ENCODE measurements at regions not wholly inside any gene's neighbourhood (a gene's known extent, or its start where the extent isn't known, plus 50 kb on each side); places are given as distances from the start of the nearest gene placed in this dataset.
"Not testable (repeated sequence)": the region's sequence is repeated elsewhere in the genome, so short reads cannot be mapped to it uniquely, and the experiment has no call there.

GRCh38 chr11:87602776-87603175 lies 565.0 kb downstream of the TMEM135 start:
- H3K36me3 Mint-ChIP-seq = no peaks in the 10 kb centered on the region
- no peaks in the 10 kb centered on the region for H3K36me3 ChIP-seq (ENCODE audit: control insufficient read depth, insufficient read depth, low read length)
- H3K27ac ChIP-seq (ENCODE audit: insufficient read depth, low read length, poor library complexity, severe bottlenecking) = no peak overlapping the region
- no peak overlapping the region for H3K4me3 Mint-ChIP-seq
- no peaks in the 10 kb centered on the region for H3K4me1 Mint-ChIP-seq
- no peaks in the 10 kb centered on the region for H3K9me3 ChIP-seq (ENCODE audit: control insufficient read depth in 2 of 2, low read length in 2 of 2)
- no peak for DNase-seq
- H3K27ac Mint-ChIP-seq = no peak overlapping the region
- no peaks in the 10 kb centered on the region for H3K4me1 ChIP-seq (ENCODE audit: control insufficient read depth, insufficient read depth, low read length, poor library complexity, severe bottlenecking)
- H3K27me3 Mint-ChIP-seq = no peaks in the 10 kb centered on the region
- H3K27me3 ChIP-seq (ENCODE audit: control insufficient read depth, insufficient read depth, low read length) = no peaks in the 10 kb centered on the region
- ATAC-seq (ENCODE audit: low read depth in 2 of 2) = no peak
- no peak overlapping the region for H3K4me3 ChIP-seq (ENCODE audit: low read depth, low read length)
- peaks cover 0 to 4% (median 0%) of the 10 kb centered on the region in 7 donors for H3K9me3 Mint-ChIP-seq

GRCh38 chr11:87600938-87601337 lies 563.2 kb downstream of the TMEM135 start:
- DNase-seq (no peak), ATAC-seq (ENCODE audit: low read depth in 2 of 2) (no peak)
- Mint-ChIP-seq H3K36me3 (no peaks in the 10 kb centered on the region), H3K9me3 (peaks cover 0 to 8% (median 2%) of the 10 kb centered on the region in 7 donors), H3K4me1 (no peaks in the 10 kb centered on the region), H3K27ac (no peak overlapping the region), H3K4me3 (no peak overlapping the region), H3K27me3 (no peaks in the 10 kb centered on the region)
- no peak overlapping the region for H3K4me3 ChIP-seq (ENCODE audit: low read depth, low read length)
- H3K36me3 ChIP-seq (ENCODE audit: control insufficient read depth, insufficient read depth, low read length) = no peaks in the 10 kb centered on the region
- H3K4me1 ChIP-seq (ENCODE audit: control insufficient read depth, insufficient read depth, low read length, poor library complexity, severe bottlenecking) = no peaks in the 10 kb centered on the region
- no peaks in the 10 kb centered on the region for H3K27me3 ChIP-seq (ENCODE audit: control insufficient read depth, insufficient read depth, low read length)
- H3K9me3 ChIP-seq (ENCODE audit: control insufficient read depth in 2 of 2, low read length in 2 of 2) = no peaks in the 10 kb centered on the region
- H3K27ac ChIP-seq (ENCODE audit: insufficient read depth, low read length, poor library complexity, severe bottlenecking) = no peak overlapping the region

- H3K36me3 ChIP-seq (ENCODE audit: control insufficient read depth, insufficient read depth, low read length) = no peaks in the 10 kb centered on the region
- no peaks in the 10 kb centered on the region for H3K27me3 Mint-ChIP-seq
These were observed 560.0 kb downstream of the TMEM135 start for GRCh38 chr11:87597725-87598124.

GRCh38 chr11:87596176-87596575 lies 558.4 kb downstream of the TMEM135 start:
- Histone ChIP-seq H3K9me3 (ENCODE audit: control insufficient read depth in 2 of 2, low read length in 2 of 2) (no peaks in the 10 kb centered on the region), H3K27ac (ENCODE audit: insufficient read depth, low read length, poor library complexity, severe bottlenecking) (no peak overlapping the region), H3K4me3 (ENCODE audit: low read depth, low read length) (no peak overlapping the region), H3K27me3 (ENCODE audit: control insufficient read depth, insufficient read depth, low read length) (no peaks in the 10 kb centered on the region), H3K4me1 (ENCODE audit: control insufficient read depth, insufficient read depth, low read length, poor library complexity, severe bottlenecking) (no peaks in the 10 kb centered on the region), H3K36me3 (ENCODE audit: control insufficient read depth, insufficient read depth, low read length) (no peaks in the 10 kb centered on the region)
- DNase-seq (no peak), ATAC-seq (ENCODE audit: low read depth in 2 of 2) (no peak)
- peaks cover 0 to 9% (median 8%) of the 10 kb centered on the region in 7 donors for H3K9me3 Mint-ChIP-seq
- H3K27me3 Mint-ChIP-seq = no peaks in the 10 kb centered on the region
- no peak overlapping the region for H3K27ac Mint-ChIP-seq
- H3K36me3 Mint-ChIP-seq = no peaks in the 10 kb centered on the region
- H3K4me3 Mint-ChIP-seq = no peak overlapping the region
- no peaks in the 10 kb centered on the region for H3K4me1 Mint-ChIP-seq

More at GRCh38 chr11:87597725-87598124, 560.0 kb downstream of the TMEM135 start:
- DNase-seq = no peak
- Mint-ChIP-seq H3K27ac (no peak overlapping the region), H3K9me3 (peaks cover 0 to 8% (median 5%) of the 10 kb centered on the region in 7 donors), H3K36me3 (no peaks in the 10 kb centered on the region), H3K4me1 (no peaks in the 10 kb centered on the region), H3K4me3 (no peak overlapping the region)
- Histone ChIP-seq H3K9me3 (ENCODE audit: control insufficient read depth in 2 of 2, low read length in 2 of 2) (no peaks in the 10 kb centered on the region), H3K27me3 (ENCODE audit: control insufficient read depth, insufficient read depth, low read length) (no peaks in the 10 kb centered on the region), H3K4me3 (ENCODE audit: low read depth, low read length) (no peak overlapping the region), H3K4me1 (ENCODE audit: control insufficient read depth, insufficient read depth, low read length, poor library complexity, severe bottlenecking) (no peaks in the 10 kb centered on the region), H3K27ac (ENCODE audit: insufficient read depth, low read length, poor library complexity, severe bottlenecking) (no peak overlapping the region)
- ATAC-seq (ENCODE audit: low read depth in 2 of 2) = no peak

- Mint-ChIP-seq H3K27ac (no peak overlapping the region), H3K4me3 (no peak overlapping the region), H3K36me3 (no peaks in the 10 kb centered on the region), H3K27me3 (no peaks in the 10 kb centered on the region), H3K4me1 (no peaks in the 10 kb centered on the region), H3K9me3 (peaks cover 0 to 20% (median 12%) of the 10 kb centered on the region in 7 donors)
- H3K27me3 ChIP-seq (ENCODE audit: control insufficient read depth, insufficient read depth, low read length) = no peaks in the 10 kb centered on the region
- no peak overlapping the region for H3K4me3 ChIP-seq (ENCODE audit: low read depth, low read length)
- DNase-seq = no peak
- peaks cover 0 to 10% of the 10 kb centered on the region in 2 experiments for H3K9me3 ChIP-seq (ENCODE audit: control insufficient read depth in 2 of 2, low read length in 2 of 2)
- no peak for ATAC-seq (ENCODE audit: low read depth in 2 of 2)
- no peak overlapping the region for H3K27ac ChIP-seq (ENCODE audit: insufficient read depth, low read length, poor library complexity, severe bottlenecking)
- H3K4me1 ChIP-seq (ENCODE audit: control insufficient read depth, insufficient read depth, low read length, poor library complexity, severe bottlenecking) = no peaks in the 10 kb centered on the region
- no peaks in the 10 kb centered on the region for H3K36me3 ChIP-seq (ENCODE audit: control insufficient read depth, insufficient read depth, low read length)
These were observed 551.3 kb downstream of the TMEM135 start for GRCh38 chr11:87589082-87589481.

- H3K4me1 Mint-ChIP-seq; ATAC-seq (ENCODE audit: low read depth in 2 of 2); H3K27me3 Mint-ChIP-seq; H3K4me3 ChIP-seq (ENCODE audit: low read depth, low read length); H3K27ac ChIP-seq (ENCODE audit: insufficient read depth, low read length, poor library complexity, severe bottlenecking); H3K27me3 ChIP-seq (ENCODE audit: control insufficient read depth, insufficient read depth, low read length); H3K4me3 Mint-ChIP-seq; H3K36me3 Mint-ChIP-seq; H3K36me3 ChIP-seq (ENCODE audit: control insufficient read depth, insufficient read depth, low read length); DNase-seq; H3K4me1 ChIP-seq (ENCODE audit: control insufficient read depth, insufficient read depth, low read length, poor library complexity, severe bottlenecking); H3K27ac Mint-ChIP-seq: not testable (repeated sequence)
- H3K9me3 ChIP-seq (ENCODE audit: control insufficient read depth in 2 of 2, low read length in 2 of 2) = peaks cover 0 to 10% of the 10 kb centered on the region in 2 experiments
- peaks cover 0 to 20% (median 11%) of the 10 kb centered on the region in 7 donors for H3K9me3 Mint-ChIP-seq
These were observed 547.9 kb downstream of the TMEM135 start for GRCh38 chr11:87585613-87586012.

GRCh38 chr11:87583931-87584330 lies 546.2 kb downstream of the TMEM135 start:
- H3K27ac Mint-ChIP-seq = no peak overlapping the region

GRCh38 chr11:87575088-87575487 lies 537.4 kb downstream of the TMEM135 start:
- DNase-seq = no peak
- H3K4me3 Mint-ChIP-seq = no peak overlapping the region
- Histone ChIP-seq H3K4me1 (ENCODE audit: control insufficient read depth, insufficient read depth, low read length, poor library complexity, severe bottlenecking) (no peaks in the 10 kb centered on the region), H3K36me3 (ENCODE audit: control insufficient read depth, insufficient read depth, low read length) (no peaks in the 10 kb centered on the region), H3K4me3 (ENCODE audit: low read depth, low read length) (no peak overlapping the region), H3K27ac (ENCODE audit: insufficient read depth, low read length, poor library complexity, severe bottlenecking) (no peak overlapping the region), H3K9me3 (ENCODE audit: control insufficient read depth in 2 of 2, low read length in 2 of 2) (no peaks in the 10 kb centered on the region), H3K27me3 (ENCODE audit: control insufficient read depth, insufficient read depth, low read length) (no peaks in the 10 kb centered on the region)
- H3K4me1 Mint-ChIP-seq = no peaks in the 10 kb centered on the region
- H3K27ac Mint-ChIP-seq = no peak overlapping the region
- no peak for ATAC-seq (ENCODE audit: low read depth in 2 of 2)
- no peaks in the 10 kb centered on the region for H3K36me3 Mint-ChIP-seq
- no peaks in the 10 kb centered on the region for H3K27me3 Mint-ChIP-seq
- H3K9me3 Mint-ChIP-seq = peaks cover 0 to 4% (median 0%) of the 10 kb centered on the region in 7 donors

More at GRCh38 chr11:87583931-87584330, 546.2 kb downstream of the TMEM135 start:
- Mint-ChIP-seq H3K4me3 (no peak overlapping the region), H3K9me3 (peaks cover 0 to 15% (median 9%) of the 10 kb centered on the region in 7 donors), H3K36me3 (no peaks in the 10 kb centered on the region), H3K4me1 (no peaks in the 10 kb centered on the region), H3K27me3 (peaks cover 4% of the 10 kb centered on the region)
- no peaks in the 10 kb centered on the region for H3K4me1 ChIP-seq (ENCODE audit: control insufficient read depth, insufficient read depth, low read length, poor library complexity, severe bottlenecking)
- ATAC-seq (ENCODE audit: low read depth in 2 of 2) (no peak), DNase-seq (no peak)
- H3K4me3 ChIP-seq (ENCODE audit: low read depth, low read length) = no peak overlapping the region
- H3K36me3 ChIP-seq (ENCODE audit: control insufficient read depth, insufficient read depth, low read length) = no peaks in the 10 kb centered on the region
- H3K27me3 ChIP-seq (ENCODE audit: control insufficient read depth, insufficient read depth, low read length) = no peaks in the 10 kb centered on the region
- peaks cover 0 to 1% of the 10 kb centered on the region in 2 experiments for H3K9me3 ChIP-seq (ENCODE audit: control insufficient read depth in 2 of 2, low read length in 2 of 2)
- no peak overlapping the region for H3K27ac ChIP-seq (ENCODE audit: insufficient read depth, low read length, poor library complexity, severe bottlenecking)

Measured in CD4-positive, CD25-positive, alpha-beta regulatory T cell (primary cell).